HG03457 (cell line): ENCODE measurements at regions not wholly inside any gene's neighbourhood (a gene's known extent, or its start where the extent isn't known, plus 50 kb on each side); places are given as distances from the start of the nearest gene placed in this dataset.
A peak's percentile ranks its signal among the peaks of the same experiment; 100 is the strongest.

Experiments used
- ATAC-seq: cut with Tn5 transposase; IDR thresholded peaks from one replicate; pipeline ENCODE4 v1.9.1; 2021; ENCODE audit warnings: moderate number of reproducible peaks; ENCODE audit not compliant: unreplicated experiment

DNA sequence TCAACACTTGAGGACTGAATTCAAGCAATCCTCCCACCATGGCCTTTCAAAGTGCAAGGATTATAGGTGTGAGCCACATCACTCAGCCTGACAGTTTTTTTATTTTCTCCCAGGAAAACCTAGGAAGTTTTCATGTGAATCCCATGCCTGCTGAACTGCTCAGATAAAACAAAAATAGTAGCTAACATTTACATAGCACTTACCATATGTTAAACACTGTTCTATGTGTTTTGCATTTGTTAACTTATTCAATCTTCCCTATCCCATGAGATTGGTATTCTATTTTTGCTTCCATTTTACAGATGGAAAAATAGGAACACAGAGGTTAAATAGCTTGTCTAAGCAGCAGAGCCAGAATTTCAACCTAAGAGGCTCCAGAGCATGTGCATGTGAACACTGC is 157.4 kb upstream of the KCTD1 start:
- ATAC-seq = no peak

DNA sequence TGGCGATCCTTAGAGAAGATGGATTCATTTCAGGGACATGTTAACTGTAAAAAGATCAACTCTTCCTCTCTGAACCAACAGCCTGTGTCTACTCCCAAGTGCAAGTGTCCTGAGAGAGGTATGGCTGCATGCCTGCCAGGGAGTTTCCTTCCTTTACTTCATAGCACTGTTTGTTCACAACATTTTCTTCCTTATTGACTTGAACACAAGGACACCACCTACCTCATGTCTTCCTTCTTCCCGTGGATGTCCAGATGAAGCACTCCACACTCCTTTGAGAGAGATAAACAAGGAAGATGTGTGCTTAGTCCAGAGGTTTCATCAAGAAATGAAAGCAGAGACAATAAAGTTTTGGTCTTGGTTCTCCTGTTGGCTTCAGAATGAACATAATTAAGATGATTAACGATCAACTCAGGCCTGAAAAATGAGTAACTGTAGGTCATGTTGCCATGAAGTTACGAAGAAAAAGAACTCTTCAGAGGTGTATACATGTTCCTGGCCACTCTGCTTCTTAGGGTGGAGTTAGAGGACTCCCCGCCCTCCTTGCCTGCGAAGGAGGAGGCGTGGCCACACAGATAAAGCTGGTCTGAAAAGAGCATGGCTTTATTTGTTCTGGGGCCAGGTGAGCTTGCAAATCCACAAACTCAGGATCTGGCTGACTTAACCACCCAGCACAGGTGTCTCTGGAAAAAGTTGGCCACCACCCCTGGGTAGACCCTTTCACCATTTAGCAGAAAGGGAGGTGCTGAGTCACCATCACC is 155.0 kb upstream of the KCTD1 start:
- no peak for ATAC-seq

DNA sequence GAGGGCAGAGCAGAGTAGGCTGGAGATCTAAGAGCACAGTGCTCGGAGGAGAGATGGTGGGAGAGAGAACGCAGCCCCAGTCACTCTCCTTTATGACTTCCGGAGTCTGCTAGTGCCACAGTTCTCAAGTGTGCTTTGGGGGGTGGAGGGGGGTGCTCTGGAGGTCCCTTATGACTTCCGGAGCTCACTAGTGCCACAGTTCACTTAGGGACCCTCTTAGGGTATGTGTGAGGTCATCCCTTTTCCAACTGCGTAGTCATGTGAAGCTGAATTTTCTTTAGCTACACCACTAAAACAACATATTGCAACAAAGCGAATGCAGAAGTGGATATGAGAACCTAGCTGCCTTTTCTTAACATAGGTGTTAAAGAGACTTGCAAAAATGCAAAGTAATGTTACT is 153.7 kb upstream of the KCTD1 start:
- ATAC-seq = no peak

DNA sequence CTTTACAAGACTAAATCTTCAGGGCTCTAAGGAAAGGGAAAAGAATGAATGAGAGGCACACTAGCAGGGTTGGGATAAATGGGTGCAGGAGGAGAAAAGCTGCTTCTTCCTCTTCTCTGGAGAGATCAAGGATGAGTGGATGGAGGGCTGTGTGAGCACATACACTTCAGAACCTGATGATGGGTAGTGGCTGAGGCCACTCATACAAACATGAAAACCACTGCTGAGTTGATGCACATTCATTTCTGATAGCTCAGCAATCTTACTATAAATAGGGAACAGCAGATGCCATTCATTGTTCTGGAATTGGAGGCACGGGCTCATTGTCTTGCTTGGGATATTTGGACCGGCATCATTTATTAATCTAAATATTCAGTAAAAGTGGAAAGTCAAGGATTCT is 152.4 kb upstream of the KCTD1 start:
- ATAC-seq = no peak

DNA sequence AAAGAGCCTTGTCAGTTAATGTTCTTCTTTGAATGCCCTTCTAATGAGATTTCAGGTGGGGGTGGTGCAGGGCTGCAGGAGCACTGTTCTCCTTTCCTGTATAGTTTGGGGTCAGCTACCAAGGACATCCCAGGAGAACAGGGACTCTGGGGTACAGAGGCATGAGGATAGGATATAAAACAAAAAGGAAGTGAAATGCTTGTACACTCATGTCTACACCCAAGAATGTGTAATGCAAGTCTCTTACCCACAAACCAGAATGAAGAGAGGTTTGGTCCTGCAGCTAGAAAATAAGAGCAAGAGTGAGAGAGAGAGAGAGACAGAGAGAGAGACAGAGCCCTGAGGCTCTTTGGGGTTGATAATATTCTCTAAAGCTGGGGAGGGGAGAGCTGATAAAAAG is 151.8 kb upstream of the KCTD1 start:
- no peak for ATAC-seq

DNA sequence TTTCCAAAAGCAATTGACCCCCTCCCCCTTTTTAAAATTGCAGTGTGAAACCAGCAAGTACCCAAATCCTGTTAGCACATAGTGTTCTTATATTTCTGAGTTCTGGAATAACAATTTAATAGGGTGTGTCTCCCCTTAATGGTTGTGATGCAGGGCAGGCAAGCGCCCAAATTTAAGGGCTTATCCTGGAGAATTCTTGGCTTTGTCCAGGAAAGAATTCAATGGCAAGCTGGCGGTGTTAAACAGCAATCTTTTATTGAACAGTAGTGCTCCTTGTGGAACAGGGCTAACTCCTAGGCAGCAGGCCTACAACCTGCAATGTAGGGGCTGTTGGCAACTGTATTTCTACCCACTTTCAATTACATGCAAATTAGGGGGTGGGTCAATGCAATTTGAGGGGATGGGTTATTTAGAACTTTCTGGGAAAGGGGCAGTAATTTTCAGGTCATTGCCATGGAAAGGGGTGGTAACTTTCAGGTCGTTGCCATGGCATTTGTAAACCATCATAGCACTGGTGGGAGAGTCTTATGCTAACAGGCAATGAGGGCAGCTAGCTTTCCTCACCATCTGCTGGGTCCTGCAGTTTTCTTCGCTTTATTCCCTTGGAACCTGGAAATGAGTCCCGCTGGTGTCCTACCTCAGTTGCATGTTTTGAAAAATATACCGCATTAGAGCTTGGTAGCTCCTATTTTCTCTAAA is 149.0 kb upstream of the KCTD1 start:
- ATAC-seq = no peak

DNA sequence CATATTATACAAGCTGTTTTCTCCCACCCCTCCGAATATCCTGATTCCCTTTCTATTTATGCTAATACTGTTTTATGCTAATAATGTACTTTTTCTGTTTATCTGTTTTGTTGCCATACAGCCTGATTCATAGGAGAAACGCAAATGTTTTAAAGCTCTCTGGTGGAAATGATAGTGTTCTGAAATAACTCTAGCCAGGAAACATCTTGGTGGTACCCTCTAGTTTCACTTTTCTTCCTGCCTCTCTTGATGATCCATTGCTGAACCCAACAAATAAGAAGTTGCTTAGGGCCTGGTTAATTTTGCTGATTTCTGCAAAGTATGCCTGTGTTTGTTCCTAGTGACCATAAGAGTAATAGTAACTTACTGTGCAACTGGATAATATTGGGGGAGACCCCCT is 148.4 kb upstream of the KCTD1 start:
- no peak for ATAC-seq

DNA sequence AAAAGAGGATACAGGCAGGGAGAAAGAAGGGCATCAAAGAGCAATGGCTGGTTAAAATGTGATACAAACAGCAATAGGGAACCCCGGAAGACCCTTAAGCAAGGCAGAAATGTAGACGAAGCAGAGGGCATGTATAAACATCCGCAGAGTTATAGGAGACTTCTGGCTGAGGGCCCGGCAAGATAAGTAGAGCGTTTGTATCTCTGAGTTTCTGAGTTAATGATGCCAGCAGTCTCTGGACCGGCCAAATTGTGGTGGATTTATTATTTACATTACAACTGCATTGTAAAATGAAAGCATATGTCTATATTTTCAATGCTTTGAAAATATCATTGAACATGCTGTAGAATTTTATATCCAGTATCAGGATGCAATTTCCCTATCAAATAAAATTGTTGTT is 148.0 kb upstream of the KCTD1 start:
- ATAC-seq = no peak

DNA sequence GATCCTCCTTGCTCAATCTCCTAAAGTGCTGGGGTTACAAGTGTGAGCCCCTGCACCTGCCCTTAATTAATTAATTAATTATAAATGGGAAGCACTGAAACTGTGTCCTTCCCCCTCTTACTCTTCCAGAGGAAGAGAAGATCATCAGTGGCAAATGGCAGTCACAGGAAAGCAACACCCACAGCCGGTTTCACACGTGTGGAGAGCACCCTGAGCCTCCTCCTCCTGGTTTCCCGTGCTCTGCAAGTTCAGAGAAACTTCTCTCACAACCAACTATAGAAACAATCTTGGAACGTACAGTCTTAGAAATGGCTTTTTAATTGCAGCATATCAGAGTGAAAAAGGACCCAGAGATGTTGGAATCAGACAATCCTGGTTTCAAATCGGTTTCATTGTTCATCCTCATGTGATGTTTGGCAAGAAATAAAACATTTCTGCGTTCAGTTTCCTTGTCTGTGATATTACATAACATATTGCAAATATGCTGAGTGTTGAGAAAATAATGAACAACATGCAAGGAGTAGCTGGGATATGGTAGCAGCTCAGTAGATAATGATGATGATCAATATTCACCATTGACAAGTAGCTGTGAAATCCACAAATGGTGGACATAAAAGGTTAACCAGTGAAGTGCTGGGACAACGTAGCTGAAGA is 141.0 kb upstream of the KCTD1 start:
- ATAC-seq = no peak

DNA sequence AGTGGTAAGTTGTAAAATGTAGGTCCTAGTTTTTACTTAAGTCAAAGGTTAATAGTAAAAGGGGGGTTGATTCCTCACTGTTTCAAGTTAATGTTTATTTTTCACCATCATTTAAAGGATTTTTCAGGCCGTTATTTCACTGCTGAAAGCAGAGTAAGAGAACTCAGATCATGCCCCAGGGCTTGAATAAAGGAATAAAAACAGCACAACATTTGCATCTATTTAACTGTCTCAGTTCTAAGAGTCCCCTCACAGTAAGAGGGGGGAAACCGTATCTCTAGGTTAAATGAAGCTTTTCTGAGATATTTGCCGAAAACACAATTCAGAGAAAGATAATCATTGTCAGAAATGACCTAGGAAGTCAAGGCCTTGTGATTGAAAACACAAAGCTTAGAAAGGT is 138.2 kb upstream of the KCTD1 start:
- ATAC-seq = no peak

DNA sequence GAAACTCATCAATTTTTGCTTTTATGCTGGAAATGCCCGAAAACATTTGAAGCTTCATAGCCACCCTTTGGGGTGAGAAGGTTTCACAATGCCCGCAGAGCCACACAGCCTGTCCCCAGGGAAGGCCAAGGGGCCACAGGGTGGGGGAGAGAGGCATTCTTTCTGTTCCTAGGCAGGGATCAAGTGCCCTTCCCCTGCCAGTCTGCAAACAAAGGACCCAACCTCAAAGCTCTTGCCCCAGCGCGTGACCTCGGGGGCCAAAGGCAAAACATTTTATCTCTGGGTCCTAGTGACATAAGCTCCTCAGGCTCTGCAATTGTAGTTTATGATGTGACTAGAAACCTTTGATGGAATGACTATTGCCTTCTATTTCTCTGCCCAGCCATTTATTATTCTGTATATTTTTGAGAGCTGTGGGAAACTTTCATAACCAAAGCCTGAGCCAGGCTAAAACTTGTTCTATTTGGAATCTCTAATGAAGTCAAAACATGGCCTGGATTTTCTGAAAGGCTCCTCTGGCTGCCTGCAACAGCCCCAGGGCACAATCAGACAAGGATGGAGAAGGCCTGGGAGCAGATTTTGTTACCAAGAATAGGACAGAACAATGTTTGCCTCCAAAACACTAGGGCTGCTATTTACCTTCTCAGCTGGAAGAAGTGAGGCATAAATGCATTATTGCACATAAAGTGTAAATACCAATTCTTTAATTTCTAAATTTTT is 137.2 kb upstream of the KCTD1 start:
- ATAC-seq = no peak

DNA sequence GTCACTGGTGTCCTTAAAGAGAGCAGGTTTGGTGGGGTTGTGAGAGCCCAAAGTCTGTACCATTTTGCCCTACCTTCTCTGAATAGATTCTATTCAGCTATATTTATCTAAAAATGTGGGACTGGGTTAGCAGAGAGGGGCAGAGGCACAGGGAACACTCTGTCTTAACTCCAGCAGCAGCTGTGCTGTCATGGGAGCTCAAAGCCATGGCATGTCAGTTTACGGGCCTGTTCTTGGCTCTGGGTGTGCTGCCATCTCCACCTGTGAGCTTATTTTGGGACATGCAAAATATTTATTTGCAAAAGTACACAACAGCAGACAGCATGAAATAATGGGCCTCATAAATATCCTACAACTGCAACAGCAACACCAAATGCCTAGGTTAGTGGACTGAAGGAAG is 129.6 kb upstream of the KCTD1 start:
- no peak for ATAC-seq

DNA sequence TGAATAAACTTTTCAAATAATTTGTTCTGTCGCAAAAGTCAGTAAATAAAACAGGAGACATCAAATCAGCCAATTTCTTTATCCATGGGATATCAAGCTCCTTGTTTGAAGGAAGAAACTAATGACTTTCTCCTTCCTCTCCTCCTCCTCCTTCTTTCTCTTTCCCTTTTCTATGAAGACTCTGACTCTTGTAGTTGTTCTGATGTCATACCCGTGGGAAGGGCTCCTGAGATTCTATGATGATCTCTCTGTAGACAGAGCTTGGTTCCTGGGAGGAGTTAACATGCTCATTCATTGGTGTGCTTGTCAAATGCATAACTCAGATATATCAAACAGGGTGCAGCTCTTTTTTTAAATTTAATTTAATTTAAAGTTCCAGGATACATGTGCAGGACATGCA is 118.7 kb upstream of the KCTD1 start:
- ATAC-seq = no peak

DNA sequence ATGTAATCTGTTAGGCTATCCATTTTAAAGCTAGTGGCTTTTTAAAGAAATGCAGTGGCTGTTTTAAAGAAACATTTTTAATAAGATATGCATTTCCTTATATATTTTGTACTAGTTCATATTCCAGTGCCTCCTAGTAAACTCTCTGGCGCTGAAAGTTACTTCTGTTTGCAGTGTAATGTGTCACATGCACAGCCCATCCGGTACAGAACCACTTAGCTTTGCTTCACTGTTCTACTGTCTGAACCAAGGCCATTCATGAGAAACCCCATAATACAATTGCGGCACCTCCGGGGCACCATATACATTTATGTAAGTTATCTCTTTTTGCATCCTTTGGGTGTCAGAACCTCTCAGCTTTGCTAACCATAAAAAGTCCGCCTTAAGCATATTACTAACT is 114.6 kb upstream of the KCTD1 start:
- no peak for ATAC-seq

DNA sequence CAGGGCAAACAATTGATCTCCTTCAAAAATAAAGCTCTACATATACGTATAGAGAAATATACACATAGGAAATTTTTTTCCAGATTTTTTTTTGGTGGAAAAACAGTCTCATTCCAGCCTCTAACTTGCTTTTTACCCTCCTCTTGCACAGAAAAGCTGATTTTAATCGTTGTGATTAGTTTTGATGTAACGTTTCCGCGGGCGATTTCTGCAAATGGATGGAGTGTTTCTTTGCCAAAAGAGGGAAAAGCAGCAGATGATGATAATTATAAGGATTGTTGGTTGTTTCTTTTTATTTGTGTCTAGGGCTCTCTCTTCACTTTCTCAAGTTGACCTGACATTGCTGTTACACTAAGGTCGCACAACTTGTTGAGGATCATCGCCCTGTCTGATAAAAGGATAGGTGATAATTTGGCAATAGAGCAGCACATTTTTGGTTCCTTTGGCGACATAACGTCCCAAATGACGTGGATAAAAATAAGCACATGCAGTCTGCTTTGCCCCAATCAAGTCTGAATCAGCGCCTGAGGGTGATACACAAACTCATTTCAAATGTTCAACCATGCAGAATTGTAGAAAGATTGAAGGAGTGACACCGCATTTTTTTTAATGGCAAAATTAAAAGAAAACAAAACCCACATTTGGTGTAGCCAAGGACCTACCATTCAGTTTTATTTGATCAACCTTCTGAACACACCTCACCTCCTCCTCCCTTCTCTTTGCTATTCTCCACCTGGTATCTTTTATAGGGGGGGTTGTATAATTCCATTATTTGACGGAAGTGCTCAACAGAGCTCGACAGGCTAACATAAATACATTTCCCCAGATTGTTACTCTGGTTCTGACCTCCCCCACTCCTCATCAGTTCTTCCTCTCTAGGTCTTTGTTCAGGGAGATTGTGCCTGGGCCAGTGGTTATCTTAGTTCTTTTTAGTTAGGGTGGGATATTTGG is 109.6 kb upstream of the KCTD1 start:
- no peak for ATAC-seq

DNA sequence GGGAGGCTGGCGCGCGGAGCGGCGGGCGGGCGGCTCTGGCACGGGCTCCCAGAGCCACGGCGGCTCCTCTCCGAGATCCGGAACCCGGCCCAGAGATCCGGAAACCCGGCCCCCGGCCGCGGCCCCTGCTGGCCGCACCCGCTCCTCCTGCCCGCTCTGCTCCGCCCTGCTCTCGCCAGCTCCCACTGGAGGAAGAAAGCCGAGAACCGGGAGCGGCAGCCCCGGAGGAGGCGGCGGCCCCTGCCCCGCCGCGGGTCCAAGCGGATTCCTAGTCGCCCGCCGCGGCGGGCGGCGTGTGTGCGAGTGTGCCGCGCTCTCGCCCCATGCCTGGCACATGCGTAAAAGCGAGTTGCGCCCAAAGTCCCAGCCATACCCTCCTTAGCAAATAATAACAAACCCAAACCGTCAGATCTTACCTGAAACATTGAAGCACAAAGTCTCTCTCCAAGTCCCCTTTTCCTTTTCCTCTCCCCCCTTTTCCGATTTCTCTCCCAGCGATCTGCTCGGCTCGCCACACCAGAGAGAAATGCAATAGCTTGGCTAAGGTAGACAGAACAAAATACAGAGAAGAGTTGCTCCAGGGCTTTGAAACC is 108.7 kb upstream of the KCTD1 start:
- ATAC-seq = peak; percentile 66

DNA sequence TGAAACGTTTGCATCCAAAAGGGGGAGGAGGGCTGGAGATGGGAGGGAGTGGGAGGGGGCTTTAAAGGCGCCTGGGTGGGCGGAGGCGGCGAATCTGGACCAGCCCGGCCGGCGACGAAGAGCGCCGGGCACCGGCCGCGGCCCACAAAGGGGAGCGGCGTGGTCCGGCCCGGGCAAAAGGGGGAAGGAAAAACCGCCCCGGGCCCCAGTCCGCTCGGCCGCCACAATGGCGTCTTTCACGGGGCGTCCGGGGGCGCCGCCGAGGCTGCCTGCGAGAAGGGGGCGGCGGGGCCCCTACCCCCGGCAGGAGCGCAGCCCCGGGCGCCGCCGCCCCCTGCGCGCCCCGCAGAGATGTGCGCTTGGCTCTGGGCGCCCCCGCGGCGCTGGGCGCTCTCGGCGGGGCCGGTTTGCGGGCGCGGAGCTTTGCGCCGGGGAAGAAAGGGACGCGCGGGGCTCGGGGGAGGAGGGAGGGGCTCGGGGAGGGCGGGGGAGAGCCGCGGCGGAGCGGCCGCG is 108.1 kb upstream of the KCTD1 start:
- no peak for ATAC-seq

DNA sequence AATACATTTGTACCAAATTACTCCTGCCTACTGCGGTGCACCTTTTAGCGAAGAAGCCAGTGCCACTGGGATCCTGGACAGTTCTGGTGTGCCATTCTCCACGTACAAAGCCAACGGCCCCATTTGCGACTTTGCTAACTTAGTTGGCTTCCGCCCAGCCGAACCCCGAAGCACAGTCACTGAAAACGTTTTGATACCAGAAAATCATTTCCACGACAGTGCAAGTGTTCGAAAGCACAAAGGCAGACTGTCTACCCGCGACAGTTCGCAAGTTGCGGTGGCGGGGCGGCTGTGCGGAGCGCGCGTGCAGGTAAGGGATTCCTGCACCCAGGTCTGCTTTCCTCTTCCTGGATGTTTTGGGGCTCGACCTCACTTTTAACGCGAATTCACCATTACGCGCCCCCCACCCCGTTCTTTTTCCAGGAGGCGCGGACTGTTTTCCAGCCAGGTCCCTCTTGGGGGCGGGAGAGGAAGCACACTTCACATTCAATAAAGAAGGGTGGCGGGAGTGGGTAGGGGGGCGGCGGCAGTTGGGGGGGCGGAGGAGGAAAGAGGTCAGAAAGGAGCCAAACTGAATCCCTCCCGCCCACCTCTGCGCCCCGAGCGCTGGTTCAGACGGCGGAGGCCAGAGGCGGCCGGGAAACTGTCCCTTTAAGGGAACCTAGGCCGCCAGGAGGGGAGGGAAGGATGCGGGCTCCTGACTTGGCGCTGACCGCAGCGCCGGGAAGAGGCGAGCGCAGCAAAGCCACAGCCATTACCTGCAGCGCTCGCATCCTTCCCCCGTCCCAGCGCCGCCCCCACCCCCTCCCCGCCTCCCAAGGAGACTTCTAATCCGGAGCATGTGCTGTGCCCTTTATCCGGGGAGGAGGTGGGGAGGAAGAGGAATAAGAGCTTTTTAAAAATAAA is 107.4 kb upstream of the KCTD1 start:
- no peak for ATAC-seq
